Adrenal gland (tissue), 9 donors: ENCODE measurements at regions not wholly inside any gene's neighbourhood (a gene's known extent, or its start where the extent isn't known, plus 50 kb on each side); places are given as distances from the start of the nearest gene placed in this dataset.

Source experiments
- DNase-seq, 7 donors: peaks; one replicate each; pipeline ENCODE4 v3.0.0-alpha.2; 2019 to 2020
- H3K27ac ChIP-seq, 5 donors: fragments of 200-600 bp; sonication (generic) in 4 of 5; 1 replicate in 3 of 5; 2 replicates in 2 of 5; pipeline versions ENCODE4 v1.5.1 to v1.8.0; 2016 to 2020; ENCODE audit warnings: mild to moderate bottlenecking in 1 of 5
- H3K27me3 ChIP-seq: fragments of 200-600 bp; 2 replicates; pipeline ENCODE4 v1.8.0; 2021
- H3K36me3 ChIP-seq, 2 donors: fragments of 200-600 bp; replicated peaks in 1 of 2; 1 replicate in 1 of 2; 2 replicates in 1 of 2; pipeline versions ENCODE4 v1.5.1 to v1.8.0; 2018 to 2022
- H3K4me1 ChIP-seq, 2 donors: fragments of 200-600 bp; replicated peaks in 1 of 2; 1 replicate in 1 of 2; 2 replicates in 1 of 2; pipeline versions ENCODE4 v1.5.1 to v1.8.0; 2018 to 2021
- H3K4me3 ChIP-seq, 4 donors: fragments of 200-600 bp; sonication (generic) in 3 of 4; one replicate each; pipeline ENCODE4 v1.5.1; 2016 to 2018
- H3K9me3 ChIP-seq, 3 donors: fragments of 200-600 bp; sonication (generic) in 1 of 3; replicated peaks in 1 of 3; 1 replicate in 2 of 3; 2 replicates in 1 of 3; pipeline versions ENCODE4 v1.5.1 to v1.8.0; 2016 to 2021
- POLR2A ChIP-seq, 2 donors: fragments of 450-650 bp; IDR thresholded peaks; one replicate each; pipeline ENCODE4 v1.6.1; 2017; ENCODE audit warnings: antibody characterized with exemption in 2 of 2, mild to moderate bottlenecking in 2 of 2, moderate library complexity in 1 of 2
- WGBS, 4 donors: extraction: QIAGEN DNeasy Blood & Tissue Kit in 2 of 4; methylation state at CpG; one replicate each; pipeline versions ENCODE4 v1.1.5 to v1.1.7; 2013 to 2017; 5-methylcytosine and 5-hydroxymethylcytosine counted together
- intact Hi-C, 2 donors: fragments of 100-400 bp; cut with DNase I; formaldehyde crosslinking; loops; one replicate each; pipeline versions ENCODE4 v1.14.1 to v1.15.0; 2022 to 2023
- small RNA-seq, 2 donors: library from RNA; depleted of rRNA; stranded (forward); fragments of <200 nt; gene quantifications; one replicate each; pipeline ENCODE3, GENCODE V24; 2016
- TF ChIP-seq, protein P1 (sequence below), 6 experiments: fragments of 450-650 bp in 4 of 6; fragments of 200-600 bp in 2 of 6; sonication (generic) in 1 of 6; IDR thresholded peaks; 1 replicate in 5 of 6; 2 replicates in 1 of 6; pipeline versions ENCODE4 v1.5.1 to v1.8.0; 2016 to 2021; ENCODE audit warnings: antibody characterized with exemption in 6 of 6, mild to moderate bottlenecking in 2 of 6, moderate library complexity in 1 of 6
- donor health status: healthy with polysubstance abuse.
- donor health status: Bipolar disorder and iron deficiency.
- donor health status: DM: yes; HTN: yes; CAD: no.
- donor health status: DM: no; HTN: no; CAD: no.
- donor health status: DM: no; HTN: no; CAD: no.

DNA sequence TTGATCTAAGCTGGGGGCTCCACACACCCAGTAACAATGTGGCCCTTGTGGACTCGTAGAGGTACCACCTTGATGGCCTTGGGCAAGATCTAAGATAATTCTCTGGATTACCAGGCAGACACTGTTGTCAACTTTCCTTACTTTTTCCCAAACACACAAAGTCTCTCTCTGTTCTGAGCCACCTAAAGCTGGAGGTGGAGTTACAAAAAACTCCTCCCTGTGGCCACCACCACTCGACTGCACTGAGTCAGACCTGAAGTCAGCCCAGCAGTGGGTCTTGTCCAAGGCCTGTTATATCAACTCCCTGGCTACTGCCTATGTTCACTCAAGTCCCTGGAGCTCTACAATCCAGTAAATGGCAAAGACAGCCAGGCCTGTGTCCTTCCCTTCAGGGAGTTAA lies 70.1 kb upstream of the TECRL start:
- TF ChIP-seq POLR2A (IDR thresholded peaks at IDR 0.05): no peak
- TF ChIP-seq, protein P1, sequence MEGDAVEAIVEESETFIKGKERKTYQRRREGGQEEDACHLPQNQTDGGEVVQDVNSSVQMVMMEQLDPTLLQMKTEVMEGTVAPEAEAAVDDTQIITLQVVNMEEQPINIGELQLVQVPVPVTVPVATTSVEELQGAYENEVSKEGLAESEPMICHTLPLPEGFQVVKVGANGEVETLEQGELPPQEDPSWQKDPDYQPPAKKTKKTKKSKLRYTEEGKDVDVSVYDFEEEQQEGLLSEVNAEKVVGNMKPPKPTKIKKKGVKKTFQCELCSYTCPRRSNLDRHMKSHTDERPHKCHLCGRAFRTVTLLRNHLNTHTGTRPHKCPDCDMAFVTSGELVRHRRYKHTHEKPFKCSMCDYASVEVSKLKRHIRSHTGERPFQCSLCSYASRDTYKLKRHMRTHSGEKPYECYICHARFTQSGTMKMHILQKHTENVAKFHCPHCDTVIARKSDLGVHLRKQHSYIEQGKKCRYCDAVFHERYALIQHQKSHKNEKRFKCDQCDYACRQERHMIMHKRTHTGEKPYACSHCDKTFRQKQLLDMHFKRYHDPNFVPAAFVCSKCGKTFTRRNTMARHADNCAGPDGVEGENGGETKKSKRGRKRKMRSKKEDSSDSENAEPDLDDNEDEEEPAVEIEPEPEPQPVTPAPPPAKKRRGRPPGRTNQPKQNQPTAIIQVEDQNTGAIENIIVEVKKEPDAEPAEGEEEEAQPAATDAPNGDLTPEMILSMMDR (IDR thresholded peaks at IDR 0.05): no peak
- 65 to 87% (median 68%) methylated on average over 2 of the region's 2 CpGs for WGBS, 4 donors
- intact Hi-C loops: no loop called here
- Histone ChIP-seq H3K4me3 (no peak overlapping the region), H3K36me3 (no peaks in the 10 kb centered on the region), H3K9me3 (no peaks in the 10 kb centered on the region), H3K27me3 (no peaks in the 10 kb centered on the region), H3K4me1 (no peaks in the 10 kb centered on the region), H3K27ac (no peak overlapping the region)
- no peak for DNase-seq

DNA sequence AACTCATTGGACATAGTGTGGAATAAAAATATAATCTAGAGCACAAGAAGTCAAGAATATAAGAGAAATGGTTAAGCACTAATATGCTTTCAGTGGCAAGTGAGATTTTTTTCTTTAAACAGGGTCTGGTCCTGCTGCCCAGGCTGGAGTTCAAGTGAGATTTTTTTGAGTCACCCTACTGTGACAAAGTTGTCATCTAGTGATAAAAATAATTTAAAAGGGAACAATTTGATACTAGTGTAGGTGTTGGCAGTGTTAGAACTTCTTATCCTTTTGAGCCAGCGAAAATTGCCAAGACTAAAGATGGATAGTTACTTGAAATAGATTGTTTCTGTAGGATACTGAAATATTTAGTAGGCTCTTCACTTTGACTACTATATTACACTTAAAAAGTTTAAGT lies 67.9 kb upstream of the TECRL start:
- intact Hi-C loops: no loop called here

DNA sequence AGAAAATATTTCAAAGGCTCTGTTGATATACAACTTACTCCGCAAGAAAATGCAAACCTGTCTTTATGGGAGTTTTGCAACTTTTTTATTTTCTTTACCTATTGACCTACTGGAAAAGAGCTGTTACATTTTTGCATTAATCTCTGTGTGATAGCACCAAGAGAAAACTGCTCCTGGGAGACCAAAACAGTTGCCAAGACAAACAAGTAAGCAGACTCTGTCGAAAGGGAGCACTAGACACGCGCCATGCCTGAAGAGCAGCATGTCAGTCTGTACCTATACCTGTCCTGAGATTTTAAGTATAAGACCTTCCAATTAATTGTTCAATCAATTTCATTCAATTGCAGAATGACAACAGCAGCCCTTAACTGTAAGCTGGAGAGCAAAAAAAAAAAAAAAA lies 56.0 kb upstream of the TECRL start:
- Histone ChIP-seq H3K4me3 (no peak overlapping the region), H3K27ac (no peak overlapping the region), H3K36me3 (no peaks in the 10 kb centered on the region), H3K4me1 (no peaks in the 10 kb centered on the region), H3K27me3 (no peaks in the 10 kb centered on the region), H3K9me3 (no peaks in the 10 kb centered on the region)
- intact Hi-C loops: no loop called here
- WGBS, 4 donors: 44 to 70% (median 65%) methylated on average over 4 of the region's 4 CpGs
- no peak for TF ChIP-seq POLR2A (IDR thresholded peaks at IDR 0.05)
- TF ChIP-seq, protein P1 (IDR thresholded peaks at IDR 0.05): no peak
- DNase-seq: no peak

More for the DNA sequence above, 67.9 kb upstream of the TECRL start:
- H3K4me3 ChIP-seq: no peak overlapping the region
- WGBS, 4 donors: 64 to 75% (median 67%) methylated on average over 1 of the region's 1 CpG
- H3K4me1 ChIP-seq: no peaks in the 10 kb centered on the region
- no peak overlapping the region for H3K27ac ChIP-seq
- H3K27me3 ChIP-seq: no peaks in the 10 kb centered on the region
- H3K9me3 ChIP-seq: no peaks in the 10 kb centered on the region
- DNase-seq: no peak
- no peak for TF ChIP-seq POLR2A (IDR thresholded peaks at IDR 0.05)
- TF ChIP-seq, protein P1 (IDR thresholded peaks at IDR 0.05): no peak
- H3K36me3 ChIP-seq: no peaks in the 10 kb centered on the region

DNA sequence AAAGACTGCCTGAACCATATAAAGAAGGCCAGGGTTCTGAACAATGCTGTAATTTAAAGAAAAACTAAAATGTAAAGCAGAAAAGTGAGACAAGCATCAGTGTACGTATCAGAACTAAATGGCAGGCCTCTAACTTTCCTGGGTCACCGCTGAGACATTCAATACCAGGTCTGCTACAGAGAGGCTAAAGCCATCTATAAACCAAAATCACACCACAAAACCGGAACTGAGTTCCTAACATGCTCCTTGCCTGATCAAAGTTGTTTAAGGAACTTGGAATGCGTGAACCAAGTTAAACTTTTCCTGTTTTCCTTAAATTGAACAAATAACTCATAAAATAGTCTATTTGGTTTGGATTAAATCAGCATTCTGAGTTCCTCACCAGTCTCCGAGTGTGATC lies 55.3 kb upstream of the TECRL start:
- H3K36me3 ChIP-seq: no peaks in the 10 kb centered on the region
- 58 to 65% (median 61%) methylated on average over 5 of the region's 5 CpGs for WGBS, 4 donors
- no peak overlapping the region for H3K27ac ChIP-seq
- no peak for DNase-seq
- intact Hi-C loops: no loop called here
- no peak for TF ChIP-seq POLR2A (IDR thresholded peaks at IDR 0.05)
- TF ChIP-seq, protein P1 (IDR thresholded peaks at IDR 0.05): no peak
- H3K9me3 ChIP-seq: no peaks in the 10 kb centered on the region
- H3K4me3 ChIP-seq: no peak overlapping the region
- no peaks in the 10 kb centered on the region for H3K27me3 ChIP-seq
- H3K4me1 ChIP-seq: no peaks in the 10 kb centered on the region

Small RNA genes lying in the stretch of these regions (small RNA-seq; reads per million reads assigned to genes)
- gene MTCO3P27 (0 reads per million in 2 donors), gene MTND4LP31 (0 reads per million in 2 donors)
